Thyroid gland (tissue), 4 donors: ENCODE measurements at regions not wholly inside any gene's neighbourhood (a gene's known extent, or its start where the extent isn't known, plus 50 kb on each side); places are given as distances from the start of the nearest gene placed in this dataset.

Experiments
- DNase-seq, 2 donors: peaks; one replicate each; pipeline ENCODE4 v3.0.0-alpha.2; 2019
- H3K27ac ChIP-seq, 3 donors: fragments of 200-600 bp; sonication (generic); 1 replicate in 2 of 3; 2 replicates in 1 of 3; pipeline ENCODE4 v1.5.1; 2016 to 2019; ENCODE audit warnings: mild to moderate bottlenecking in 1 of 3, moderate library complexity in 1 of 3
- H3K27me3 ChIP-seq: fragments of 200-600 bp; sonication (generic); one replicate; pipeline ENCODE4 v1.5.1; 2019
- H3K36me3 ChIP-seq, 2 donors: fragments of 200-600 bp; sonication (generic); one replicate each; pipeline ENCODE4 v1.5.1; 2016 to 2019
- H3K4me1 ChIP-seq, 2 donors: fragments of 200-600 bp; sonication (generic); one replicate each; pipeline ENCODE4 v1.5.1; 2017 to 2019
- H3K4me3 ChIP-seq, 3 donors: fragments of 200-600 bp; sonication (generic); replicated peaks in 1 of 3; 1 replicate in 2 of 3; 2 replicates in 1 of 3; pipeline ENCODE4 v1.5.1; 2016; ENCODE audit warnings: mild to moderate bottlenecking in 1 of 3
- H3K9me3 ChIP-seq: fragments of 200-600 bp; sonication (generic); one replicate; pipeline ENCODE4 v1.5.1; 2017
- POLR2A ChIP-seq, 2 donors: fragments of 450-650 bp; IDR thresholded peaks; one replicate each; pipeline ENCODE4 v1.6.1; 2017; ENCODE audit warnings: antibody characterized with exemption in 2 of 2, mild to moderate bottlenecking in 2 of 2, moderate library complexity in 1 of 2
- whole genome bisulfite sequencing, 2 donors: methylation state at CpG; one replicate each; pipeline ENCODE4 v1.1.5; 2017; 5-methylcytosine and 5-hydroxymethylcytosine counted together
- intact Hi-C: fragments of 100-400 bp; cut with DNase I; formaldehyde crosslinking; loops from one replicate; pipeline ENCODE4 v1.15.1; 2023
- TF ChIP-seq, protein P1 (sequence below), 6 experiments: fragments of 200-600 bp in 3 of 6; fragments of 450-650 bp in 3 of 6; sonication (generic) in 3 of 6; IDR thresholded peaks; one replicate each; pipeline ENCODE4 v1.5.1; 2016 to 2019; ENCODE audit warnings: antibody characterized with exemption in 6 of 6, mild to moderate bottlenecking in 2 of 6, inconsistent platforms in 1 of 6, moderate library complexity in 1 of 6

- DNase-seq: no peak
- 95% methylated on average over 11 of the region's 11 CpGs for WGBS, 2 donors
- no peak overlapping the region for H3K4me3 ChIP-seq
- no peak overlapping the region for H3K27ac ChIP-seq
- intact Hi-C loops: no loop called here
- no peaks in the 10 kb centered on the region for H3K36me3 ChIP-seq
- H3K4me1 ChIP-seq: no peaks in the 10 kb centered on the region
- TF ChIP-seq POLR2A (IDR thresholded peaks at IDR 0.05): no peak
- TF ChIP-seq, protein P1, sequence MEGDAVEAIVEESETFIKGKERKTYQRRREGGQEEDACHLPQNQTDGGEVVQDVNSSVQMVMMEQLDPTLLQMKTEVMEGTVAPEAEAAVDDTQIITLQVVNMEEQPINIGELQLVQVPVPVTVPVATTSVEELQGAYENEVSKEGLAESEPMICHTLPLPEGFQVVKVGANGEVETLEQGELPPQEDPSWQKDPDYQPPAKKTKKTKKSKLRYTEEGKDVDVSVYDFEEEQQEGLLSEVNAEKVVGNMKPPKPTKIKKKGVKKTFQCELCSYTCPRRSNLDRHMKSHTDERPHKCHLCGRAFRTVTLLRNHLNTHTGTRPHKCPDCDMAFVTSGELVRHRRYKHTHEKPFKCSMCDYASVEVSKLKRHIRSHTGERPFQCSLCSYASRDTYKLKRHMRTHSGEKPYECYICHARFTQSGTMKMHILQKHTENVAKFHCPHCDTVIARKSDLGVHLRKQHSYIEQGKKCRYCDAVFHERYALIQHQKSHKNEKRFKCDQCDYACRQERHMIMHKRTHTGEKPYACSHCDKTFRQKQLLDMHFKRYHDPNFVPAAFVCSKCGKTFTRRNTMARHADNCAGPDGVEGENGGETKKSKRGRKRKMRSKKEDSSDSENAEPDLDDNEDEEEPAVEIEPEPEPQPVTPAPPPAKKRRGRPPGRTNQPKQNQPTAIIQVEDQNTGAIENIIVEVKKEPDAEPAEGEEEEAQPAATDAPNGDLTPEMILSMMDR (IDR thresholded peaks at IDR 0.05): no peak
- no peaks in the 10 kb centered on the region for H3K9me3 ChIP-seq
- H3K27me3 ChIP-seq: no peaks in the 10 kb centered on the region
Measured at GRCh38 chr9:135225619-135226228, 138.3 kb downstream of the OLFM1 start.

DNA sequence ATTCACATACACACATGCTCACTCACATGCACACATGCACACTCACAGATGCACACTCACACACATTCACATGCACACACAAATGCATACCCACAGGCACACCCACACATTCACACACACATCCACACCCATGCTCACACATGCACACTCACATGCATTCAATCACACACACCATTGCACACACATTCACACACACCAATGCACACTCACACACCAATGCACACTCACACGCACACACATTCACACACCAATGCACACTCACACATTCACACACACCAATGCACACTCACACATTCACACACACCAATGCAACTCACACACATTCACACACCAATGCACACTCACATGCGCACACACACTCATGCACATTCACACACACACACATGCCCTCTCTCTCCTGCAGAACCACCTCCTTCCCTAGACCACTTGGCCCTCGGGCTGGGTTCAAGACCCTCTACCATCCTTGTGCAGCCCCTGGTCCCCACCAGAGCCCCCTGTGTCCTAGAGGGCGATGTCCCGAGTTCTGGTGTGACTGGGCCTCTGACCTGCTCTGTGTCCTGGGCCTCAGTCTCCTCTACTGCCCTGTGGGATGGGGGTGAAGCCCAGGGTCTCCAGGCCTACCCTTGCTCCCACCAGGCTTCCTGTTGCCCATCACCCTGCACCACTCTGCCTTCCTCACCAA, 139.0 kb downstream of the OLFM1 start:
- Histone ChIP-seq H3K36me3 (no peaks in the 10 kb centered on the region), H3K4me3 (no peak overlapping the region), H3K4me1 (no peaks in the 10 kb centered on the region), H3K9me3 (no peaks in the 10 kb centered on the region), H3K27me3 (no peaks in the 10 kb centered on the region), H3K27ac (no peak overlapping the region)
- no peak for DNase-seq
- 78 to 90% methylated on average over 5 of the region's 5 CpGs for WGBS, 2 donors
- intact Hi-C loops: no loop called here
- no peak for TF ChIP-seq POLR2A (IDR thresholded peaks at IDR 0.05)
- TF ChIP-seq, protein P1 (IDR thresholded peaks at IDR 0.05): no peak

DNA sequence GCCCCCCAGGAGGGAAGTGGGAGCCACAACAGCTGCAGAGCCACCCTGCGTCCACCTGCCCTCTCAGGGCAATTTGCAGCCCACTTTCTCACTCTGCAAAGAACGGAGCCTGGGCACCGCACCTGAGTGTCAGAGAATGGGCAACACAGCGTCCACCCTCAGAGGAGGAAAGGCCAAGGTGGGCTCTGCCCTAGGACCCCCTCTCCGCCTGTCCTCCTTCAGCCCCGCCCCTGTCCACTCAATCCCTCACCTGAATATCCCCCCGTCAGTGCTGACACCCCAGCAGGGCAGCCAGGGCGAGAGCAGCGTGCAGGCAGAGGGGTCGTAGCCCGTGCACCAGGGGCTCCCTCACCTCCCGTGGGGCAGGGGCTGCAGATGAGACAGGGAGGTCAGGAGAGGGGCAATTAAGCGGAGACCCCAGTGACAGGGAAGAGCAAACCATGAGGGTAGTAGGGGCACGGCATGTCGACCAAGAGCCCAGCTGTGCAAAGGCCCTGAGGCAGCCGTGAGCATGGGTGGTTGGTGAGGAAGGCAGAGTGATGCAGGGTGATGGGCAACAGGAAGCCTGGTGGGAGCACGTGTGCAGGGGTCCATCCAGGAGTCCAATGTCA, 140.3 kb downstream of the OLFM1 start:
- intact Hi-C loops: no loop called here
- TF ChIP-seq, protein P1 (IDR thresholded peaks at IDR 0.05): no peak
- Histone ChIP-seq H3K36me3 (no peaks in the 10 kb centered on the region), H3K4me1 (no peaks in the 10 kb centered on the region), H3K27me3 (no peaks in the 10 kb centered on the region), H3K27ac (no peak overlapping the region), H3K4me3 (no peak overlapping the region), H3K9me3 (no peaks in the 10 kb centered on the region)
- WGBS, 2 donors: 77 to 82% methylated on average over 10 to 11 of the region's 17 CpGs
- DNase-seq: no peak

GRCh38 chr9:135228345-135228982, 141.0 kb downstream of the OLFM1 start:
- Histone ChIP-seq H3K9me3 (no peaks in the 10 kb centered on the region), H3K4me3 (no peak overlapping the region), H3K4me1 (no peaks in the 10 kb centered on the region), H3K27ac (no peak overlapping the region), H3K36me3 (no peaks in the 10 kb centered on the region), H3K27me3 (no peaks in the 10 kb centered on the region)
- DNase-seq: no peak
- 79 to 83% methylated on average over 11 to 16 of the region's 18 CpGs for WGBS, 2 donors
- intact Hi-C loops: no loop called here
- TF ChIP-seq POLR2A (IDR thresholded peaks at IDR 0.05): no peak

- no peak overlapping the region for H3K27ac ChIP-seq
- 80 to 88% methylated on average over 1 to 3 of the region's 14 CpGs for WGBS, 2 donors
- DNase-seq: no peak
- TF ChIP-seq, protein P1 (IDR thresholded peaks at IDR 0.05): no peak
- no peak for TF ChIP-seq POLR2A (IDR thresholded peaks at IDR 0.05)
- H3K27me3 ChIP-seq: no peaks in the 10 kb centered on the region
- intact Hi-C loops: no loop called here
- H3K36me3 ChIP-seq: no peaks in the 10 kb centered on the region
- H3K4me1 ChIP-seq: no peaks in the 10 kb centered on the region
- H3K4me3 ChIP-seq: no peak overlapping the region
- H3K9me3 ChIP-seq: no peaks in the 10 kb centered on the region
Measured at GRCh38 chr9:135228983-135229625, 141.6 kb downstream of the OLFM1 start.
